HCT116 (cell line): ENCODE measurements at regions not wholly inside any gene's neighbourhood (a gene's known extent, or its start where the extent isn't known, plus 50 kb on each side); places are given as distances from the start of the nearest gene placed in this dataset.

ENCODE experiments used
- ATAC-seq: fragments of 200-7000 bp; cut with Tn5 transposase; 2 replicates; pipeline ENCODE4 v1.9.1; 2020; ENCODE audit warnings: mild to moderate bottlenecking, moderate library complexity
- BruUV-seq: library from RNA; stranded (reverse); fragments of 400-500 nt; replicated peaks from 2 replicates; lab custom pipeline; 2021; lab: Mats Ljungman, UMichigan
- CTCF ChIA-PET: fragments of 300-600 bp; sonication (Branson Sonifier 250); formaldehyde crosslinking; loops from one replicate; lab custom pipeline; 2021; ENCODE audit warnings: antibody characterized with exemption; lab: Charles Lee
- POLR2A ChIA-PET: fragments of 300-600, 350-600 bp; sonication (Branson Sonifier 250); formaldehyde crosslinking; loops from one replicate; lab custom pipeline; 2021; ENCODE audit warnings: antibody characterized with exemption; lab: Charles Lee
- RAD21 ChIA-PET, 2 experiments: fragments of 300-600 bp; sonication (Branson Sonifier 250); formaldehyde crosslinking; loops; one replicate each; lab custom pipeline; 2023; ENCODE audit warnings: low total read pairs in 2 of 2; ENCODE audit not compliant: uncharacterized antibody in 2 of 2, unreplicated experiment in 2 of 2, low non-redundant PET in 1 of 2; lab: Charles Lee
- DNase-seq: peaks from one replicate; pipeline ENCODE4 v3.0.0-alpha.2; 2010; ENCODE audit warnings: low read depth, low spot score
- H2AFZ ChIP-seq: fragments of 200-600 bp; shearing (Covaris generic), sonication (generic); 2 replicates; pipeline ENCODE4 v1.6.1; 2017; ENCODE audit warnings: low read depth, mixed run types, mixed read lengths, antibody characterized with exemption, low read length; ENCODE audit not compliant: poor library complexity, severe bottlenecking
- H3K27ac ChIP-seq: 2 replicates; pipeline ENCODE4 v1.5.1; 2012; ENCODE audit warnings: low read depth, low read length
- H3K27me3 ChIP-seq: fragments of 200-600 bp; sonication (generic); 2 replicates; pipeline ENCODE4 v1.6.1; 2016; ENCODE audit warnings: mixed run types, low read length, mixed read lengths; ENCODE audit not compliant: insufficient read depth
- H3K36me3 ChIP-seq, 2 experiments: fragments of 200-500 bp in 1 of 2; fragments of 200-600 bp in 1 of 2; sonication (Bioruptor generic) in 1 of 2; sonication (generic) in 1 of 2; 2 replicates each; pipeline versions ENCODE4 v1.5.1 to v1.6.1; 2014 to 2016; ENCODE audit warnings: low read length in 2 of 2, inconsistent platforms in 1 of 2, mixed read lengths in 1 of 2, mixed run types in 1 of 2; ENCODE audit not compliant: insufficient read depth in 2 of 2, control insufficient read depth in 1 of 2
- H3K4me1 ChIP-seq, 2 experiments: fragments of 200-600 bp in 1 of 2; sonication (generic) in 1 of 2; 2 replicates each; pipeline versions ENCODE4 v1.5.1 to v1.6.1; 2012 to 2017; ENCODE audit warnings: low read length in 2 of 2, inconsistent platforms in 1 of 2, mild to moderate bottlenecking in 1 of 2, mixed read lengths in 1 of 2, mixed run types in 1 of 2, moderate library complexity in 1 of 2; ENCODE audit not compliant: insufficient read depth in 2 of 2, control insufficient read depth in 1 of 2
- H3K4me2 ChIP-seq: fragments of 200-600 bp; sonication (generic); 2 replicates; pipeline ENCODE4 v1.6.1; 2017; ENCODE audit warnings: mixed run types, low read length, mixed read lengths
- H3K4me3 ChIP-seq, 2 experiments: fragments of 200-600 bp in 1 of 2; sonication (generic) in 1 of 2; replicated peaks in 1 of 2; 2 replicates each; pipeline ENCODE4 v1.5.1; 2011 to 2016; ENCODE audit warnings: low read length in 2 of 2, control low read depth in 1 of 2, low read depth in 1 of 2, mild to moderate bottlenecking in 1 of 2, mixed read lengths in 1 of 2, mixed run types in 1 of 2
- H3K79me2 ChIP-seq: fragments of 200-600 bp; sonication (generic); 2 replicates; pipeline ENCODE4 v1.6.1; 2017; ENCODE audit warnings: mild to moderate bottlenecking, mixed run types, low read length, moderate library complexity, mixed read lengths; ENCODE audit not compliant: insufficient read depth
- H3K9ac ChIP-seq: fragments of 200-600 bp; sonication (generic); 2 replicates; pipeline ENCODE4 v1.6.1; 2016; ENCODE audit warnings: low read length, mixed read lengths
- H3K9me2 ChIP-seq: fragments of 200-600 bp; sonication (generic), shearing (Covaris generic); 2 replicates; pipeline ENCODE4 v1.6.1; 2017; ENCODE audit warnings: mixed run types, mild to moderate bottlenecking, moderate library complexity; ENCODE audit not compliant: insufficient read depth
- H3K9me3 ChIP-seq, 2 experiments: fragments of 200-500 bp in 1 of 2; fragments of 200-600 bp in 1 of 2; sonication (Bioruptor generic) in 1 of 2; sonication (generic) in 1 of 2; 2 replicates each; pipeline ENCODE4 v1.6.1; 2014 to 2017; ENCODE audit warnings: low read length in 2 of 2, mixed read lengths in 2 of 2, inconsistent platforms in 1 of 2, low read depth in 1 of 2, mild to moderate bottlenecking in 1 of 2, mixed run types in 1 of 2, moderate library complexity in 1 of 2; ENCODE audit not compliant: control insufficient read depth in 1 of 2, insufficient read depth in 1 of 2
- H4K20me1 ChIP-seq: fragments of 200-600 bp; sonication (generic), shearing (Covaris generic); 2 replicates; pipeline ENCODE4 v1.6.1; 2017; ENCODE audit warnings: mixed run types, mild to moderate bottlenecking, moderate library complexity; ENCODE audit not compliant: insufficient read depth
- ELF1 ChIP-seq: IDR thresholded peaks from 2 replicates; pipeline ENCODE4 v1.6.1; 2012; ENCODE audit warnings: low read depth, borderline replicate concordance
- EZH2 ChIP-seq: fragments of 200-600 bp; sonication (generic); IDR thresholded peaks from 2 replicates; pipeline ENCODE4 v1.6.1; 2017; ENCODE audit warnings: antibody characterized with exemption, mixed run types
- EZH2phosphoT487 ChIP-seq: fragments of 200-600 bp; IDR thresholded peaks from 2 replicates; pipeline ENCODE4 v1.6.1; 2018; ENCODE audit warnings: antibody characterized with exemption, borderline replicate concordance
- JUND ChIP-seq: IDR thresholded peaks from 2 replicates; pipeline ENCODE4 v1.6.1; 2012
- RAD21 ChIP-seq: IDR thresholded peaks from 2 replicates; pipeline ENCODE4 v1.6.1; 2012; ENCODE audit warnings: low read depth, mild to moderate bottlenecking
- SRF ChIP-seq: IDR thresholded peaks from 2 replicates; pipeline ENCODE4 v1.6.1; 2012; ENCODE audit warnings: low read depth
- TCF7L2 ChIP-seq: IDR thresholded peaks from 2 replicates; pipeline ENCODE4 v1.7.0; 2011; ENCODE audit warnings: borderline replicate concordance, inconsistent platforms; ENCODE audit not compliant: insufficient read depth, insufficient read length; ENCODE audit errors: extremely low read depth
- YY1 ChIP-seq: IDR thresholded peaks from 2 replicates; pipeline ENCODE4 v1.6.1; 2011; ENCODE audit warnings: low read length, low read depth, moderate library complexity, mild to moderate bottlenecking; ENCODE audit not compliant: insufficient replicate concordance; ENCODE audit errors: extremely low read depth
- ZFX ChIP-seq: fragments of 450-650 bp; IDR thresholded peaks from 2 replicates; pipeline ENCODE4 v1.6.1; 2017
- intact Hi-C: fragments of 100-400 bp; cut with micrococcal nuclease; formaldehyde crosslinking; loops from 2 replicates; pipeline ENCODE4 v1.10.0; 2022
- TF ChIP-seq, protein P1 (sequence below), 3 experiments: fragments of 200-600 bp in 1 of 3; sonication (generic) in 1 of 3; IDR thresholded peaks in 2 of 3; conservative IDR thresholded peaks in 1 of 3; 2 replicates each; pipeline ENCODE4 v1.5.1; 2012 to 2017; ENCODE audit warnings: low read depth in 2 of 3, low read length in 2 of 3, antibody characterized with exemption in 1 of 3, borderline replicate concordance in 1 of 3, control low read depth in 1 of 3, mild to moderate bottlenecking in 1 of 3, mixed read lengths in 1 of 3, mixed run types in 1 of 3, moderate library complexity in 1 of 3; ENCODE audit not compliant: insufficient read depth in 1 of 3
- TF ChIP-seq, protein P2 (sequence below): IDR thresholded peaks from 2 replicates; pipeline ENCODE4 v1.6.1; 2011; ENCODE audit warnings: mild to moderate bottlenecking, low read length, moderate library complexity; ENCODE audit not compliant: insufficient replicate concordance; ENCODE audit errors: extremely low read depth

DNA sequence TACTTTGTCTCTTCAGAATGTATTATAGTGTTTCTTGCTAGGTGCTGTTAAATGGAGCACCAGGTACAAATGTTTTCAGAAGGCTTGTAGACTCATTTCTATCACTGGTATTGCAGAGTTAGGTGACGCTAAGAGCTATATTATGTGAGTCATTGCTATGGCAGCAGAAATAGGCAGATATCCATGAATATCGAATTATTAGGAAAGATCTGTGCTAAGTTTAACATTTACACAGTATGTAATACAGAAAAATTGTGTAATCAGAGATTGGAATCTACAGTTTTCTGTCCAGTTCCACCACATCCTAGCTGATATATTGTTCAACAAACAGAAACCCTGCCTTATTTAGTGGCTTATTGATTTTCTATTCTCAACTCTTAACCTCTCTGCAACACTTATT is 1025.5 kb downstream of the STIM2 start:
- no peak overlapping the region for H3K4me3 ChIP-seq
- no peak for DNase-seq
- no peaks in the 10 kb centered on the region for H3K9me2 ChIP-seq
- RAD21 ChIA-PET: no interaction called here
- H3K4me2 ChIP-seq: no peak overlapping the region
- H4K20me1 ChIP-seq: no peaks in the 10 kb centered on the region
- no peaks in the 10 kb centered on the region for H3K36me3 ChIP-seq
- intact Hi-C loops: no loop called here
- H3K4me1 ChIP-seq: no peaks in the 10 kb centered on the region
- TF ChIP-seq YY1: no peak
- TF ChIP-seq JUND: no peak
- no peak for TF ChIP-seq RAD21
- no peak for TF ChIP-seq EZH2
- TF ChIP-seq, protein P1, sequence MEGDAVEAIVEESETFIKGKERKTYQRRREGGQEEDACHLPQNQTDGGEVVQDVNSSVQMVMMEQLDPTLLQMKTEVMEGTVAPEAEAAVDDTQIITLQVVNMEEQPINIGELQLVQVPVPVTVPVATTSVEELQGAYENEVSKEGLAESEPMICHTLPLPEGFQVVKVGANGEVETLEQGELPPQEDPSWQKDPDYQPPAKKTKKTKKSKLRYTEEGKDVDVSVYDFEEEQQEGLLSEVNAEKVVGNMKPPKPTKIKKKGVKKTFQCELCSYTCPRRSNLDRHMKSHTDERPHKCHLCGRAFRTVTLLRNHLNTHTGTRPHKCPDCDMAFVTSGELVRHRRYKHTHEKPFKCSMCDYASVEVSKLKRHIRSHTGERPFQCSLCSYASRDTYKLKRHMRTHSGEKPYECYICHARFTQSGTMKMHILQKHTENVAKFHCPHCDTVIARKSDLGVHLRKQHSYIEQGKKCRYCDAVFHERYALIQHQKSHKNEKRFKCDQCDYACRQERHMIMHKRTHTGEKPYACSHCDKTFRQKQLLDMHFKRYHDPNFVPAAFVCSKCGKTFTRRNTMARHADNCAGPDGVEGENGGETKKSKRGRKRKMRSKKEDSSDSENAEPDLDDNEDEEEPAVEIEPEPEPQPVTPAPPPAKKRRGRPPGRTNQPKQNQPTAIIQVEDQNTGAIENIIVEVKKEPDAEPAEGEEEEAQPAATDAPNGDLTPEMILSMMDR (IDR thresholded peaks at IDR 0.05 in 2 of 3, conservative IDR thresholded peaks at IDR 0.05 in 1 of 3; ENCODE audit: borderline replicate concordance in 1 of 3, insufficient read depth in 1 of 3, low read depth in 2 of 3, low read length in 2 of 3): no peak
- no peak for TF ChIP-seq ZFX
- no peak for TF ChIP-seq SRF
- TF ChIP-seq EZH2phosphoT487: no peak
- TF ChIP-seq TCF7L2: no peak
- TF ChIP-seq, protein P2, sequence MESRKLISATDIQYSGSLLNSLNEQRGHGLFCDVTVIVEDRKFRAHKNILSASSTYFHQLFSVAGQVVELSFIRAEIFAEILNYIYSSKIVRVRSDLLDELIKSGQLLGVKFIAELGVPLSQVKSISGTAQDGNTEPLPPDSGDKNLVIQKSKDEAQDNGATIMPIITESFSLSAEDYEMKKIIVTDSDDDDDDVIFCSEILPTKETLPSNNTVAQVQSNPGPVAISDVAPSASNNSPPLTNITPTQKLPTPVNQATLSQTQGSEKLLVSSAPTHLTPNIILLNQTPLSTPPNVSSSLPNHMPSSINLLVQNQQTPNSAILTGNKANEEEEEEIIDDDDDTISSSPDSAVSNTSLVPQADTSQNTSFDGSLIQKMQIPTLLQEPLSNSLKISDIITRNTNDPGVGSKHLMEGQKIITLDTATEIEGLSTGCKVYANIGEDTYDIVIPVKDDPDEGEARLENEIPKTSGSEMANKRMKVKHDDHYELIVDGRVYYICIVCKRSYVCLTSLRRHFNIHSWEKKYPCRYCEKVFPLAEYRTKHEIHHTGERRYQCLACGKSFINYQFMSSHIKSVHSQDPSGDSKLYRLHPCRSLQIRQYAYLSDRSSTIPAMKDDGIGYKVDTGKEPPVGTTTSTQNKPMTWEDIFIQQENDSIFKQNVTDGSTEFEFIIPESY: no peak
- TF ChIP-seq ELF1: no peak
- TF ChIP-seq, all 23 proteins: peak for 0
- Histone ChIP-seq H3K9ac (no peak overlapping the region), H3K27me3 (no peaks in the 10 kb centered on the region), H3K9me3 (no peaks in the 10 kb centered on the region), H3K27ac (no peak overlapping the region), H2AFZ (no peak overlapping the region), H3K79me2 (no peaks in the 10 kb centered on the region)
- BruUV-seq: no TSS peak
- ChIA-PET CTCF (no interaction called here), POLR2A (no interaction called here)
- no peak for ATAC-seq
